IMR-90 (cell line): ENCODE measurements at regions not wholly inside any gene's neighbourhood (a gene's known extent, or its start where the extent isn't known, plus 50 kb on each side); places are given as distances from the start of the nearest gene placed in this dataset.

ENCODE experiments used
- ATAC-seq: fragments of 200-7000 bp; cut with Tn5 transposase; 2 replicates; pipeline ENCODE4 v1.9.1; 2020; ENCODE audit warnings: low read depth, mild to moderate bottlenecking, moderate library complexity
- BruUV-seq: library from RNA; stranded (reverse); fragments of 400-500 nt; replicated peaks from 2 replicates; lab custom pipeline; 2021; lab: Mats Ljungman, UMichigan
- CTCF ChIA-PET: fragments of 300-600 bp; formaldehyde crosslinking; extraction: SDS; loops from one replicate; lab custom pipeline; 2021; ENCODE audit warnings: antibody characterized with exemption; lab: Yijun Ruan, JAX
- POLR2A ChIA-PET: fragments of 300-600 bp; sonication (Branson Sonifier 250); formaldehyde crosslinking; loops from one replicate; lab custom pipeline; 2022; ENCODE audit warnings: antibody characterized with exemption; ENCODE audit not compliant: unreplicated experiment; lab: Charles Lee
- DNase-seq: peaks from one replicate; pipeline ENCODE4 v3.0.0; 2013
- H2AFZ ChIP-seq: replicated peaks from 2 replicates; pipeline ENCODE3; 2013; ENCODE audit warnings: low read length, mild to moderate bottlenecking; ENCODE audit not compliant: poor library complexity
- H2AK5ac ChIP-seq: 2 replicates; pipeline ENCODE4 v1.6.1; 2013; ENCODE audit warnings: low read depth, low read length, inconsistent platforms
- H2AK9ac ChIP-seq: replicated peaks from 2 replicates; pipeline ENCODE3; 2013; ENCODE audit warnings: mild to moderate bottlenecking, low read depth, low read length, moderate library complexity; ENCODE audit not compliant: poor library complexity
- H2BK120ac ChIP-seq: 2 replicates; pipeline ENCODE4 v1.6.1; 2013; ENCODE audit warnings: low read depth, low read length, inconsistent platforms
- H2BK15ac ChIP-seq: 3 replicates; pipeline ENCODE4 v1.6.1; 2013; ENCODE audit warnings: low read depth, low read length, inconsistent platforms
- H2BK20ac ChIP-seq: 2 replicates; pipeline ENCODE4 v1.6.1; 2013; ENCODE audit warnings: low read depth, mild to moderate bottlenecking, inconsistent platforms, low read length, moderate library complexity
- H2BK5ac ChIP-seq: 2 replicates; pipeline ENCODE4 v1.6.1; 2013; ENCODE audit warnings: mild to moderate bottlenecking, low read depth, low read length, inconsistent platforms; ENCODE audit not compliant: poor library complexity, severe bottlenecking
- H3K14ac ChIP-seq: replicated peaks from 2 replicates; pipeline ENCODE4 v1.6.1; 2013; ENCODE audit warnings: low read depth, low read length, inconsistent platforms
- H3K18ac ChIP-seq: 2 replicates; pipeline ENCODE4 v1.6.1; 2013; ENCODE audit warnings: low read depth, low read length, control low read depth
- H3K23ac ChIP-seq: 2 replicates; pipeline ENCODE4 v1.6.1; 2013; ENCODE audit warnings: low read depth, low read length, inconsistent platforms
- H3K27ac ChIP-seq: 2 replicates; pipeline ENCODE4 v1.5.1; 2013; ENCODE audit warnings: mild to moderate bottlenecking, control low read depth, low read length; ENCODE audit not compliant: insufficient read depth
- H3K27me3 ChIP-seq: 2 replicates; pipeline ENCODE4 v1.6.1; 2013; ENCODE audit warnings: low read length; ENCODE audit not compliant: control insufficient read depth, insufficient read depth
- H3K36me3 ChIP-seq: 2 replicates; pipeline ENCODE4 v1.6.1; 2013; ENCODE audit warnings: low read length, mixed read lengths; ENCODE audit not compliant: control insufficient read depth, insufficient read depth
- H3K4ac ChIP-seq: 2 replicates; pipeline ENCODE4 v1.6.1; 2013; ENCODE audit warnings: low read depth, low read length, inconsistent platforms
- H3K4me1 ChIP-seq: 2 replicates; pipeline ENCODE4 v1.6.1; 2013; ENCODE audit warnings: low read length, mixed read lengths; ENCODE audit not compliant: control insufficient read depth, insufficient read depth
- H3K4me2 ChIP-seq: 2 replicates; pipeline ENCODE4 v1.6.1; 2013; ENCODE audit warnings: low read depth, mild to moderate bottlenecking, control low read depth, low read length, moderate library complexity
- H3K4me3 ChIP-seq: 2 replicates; pipeline ENCODE4 v1.5.1; 2013; ENCODE audit warnings: low read depth, mild to moderate bottlenecking, control low read depth, low read length, moderate library complexity; ENCODE audit not compliant: insufficient read depth
- H3K56ac ChIP-seq: 2 replicates; pipeline ENCODE4 v1.6.1; 2013; ENCODE audit warnings: low read length, inconsistent platforms; ENCODE audit not compliant: insufficient read depth; ENCODE audit errors: extremely low read depth
- H3K79me1 ChIP-seq, 2 experiments: 2 replicates each; pipeline ENCODE4 v1.6.1; 2013; ENCODE audit warnings: low read length in 2 of 2, inconsistent platforms in 1 of 2, low read depth in 1 of 2
- H3K9ac ChIP-seq: 2 replicates; pipeline ENCODE4 v1.6.1; 2013; ENCODE audit warnings: low read depth, low read length, control low read depth
- H3K9me1 ChIP-seq: 2 replicates; pipeline ENCODE4 v1.6.1; 2013; ENCODE audit warnings: low read length, inconsistent platforms; ENCODE audit not compliant: insufficient read depth
- H3K9me3 ChIP-seq: 2 replicates; pipeline ENCODE4 v1.6.1; 2013; ENCODE audit warnings: low read length; ENCODE audit not compliant: control insufficient read depth, insufficient read depth
- H4K20me1 ChIP-seq: 2 replicates; pipeline ENCODE4 v1.6.1; 2013; ENCODE audit warnings: low read length, inconsistent platforms; ENCODE audit not compliant: insufficient read depth
- H4K5ac ChIP-seq: 2 replicates; pipeline ENCODE4 v1.6.1; 2013; ENCODE audit warnings: mild to moderate bottlenecking, low read depth, low read length, control low read depth
- H4K8ac ChIP-seq, 2 experiments: 2 replicates each; pipeline ENCODE4 v1.6.1; 2013; ENCODE audit warnings: low read depth in 2 of 2, low read length in 2 of 2, control low read depth in 1 of 2, inconsistent platforms in 1 of 2
- H4K91ac ChIP-seq: 2 replicates; pipeline ENCODE4 v1.6.1; 2013; ENCODE audit warnings: low read depth, low read length, inconsistent platforms; ENCODE audit not compliant: insufficient read depth
- CEBPB ChIP-seq: IDR thresholded peaks from 2 replicates; pipeline ENCODE4 v1.6.1; 2012; ENCODE audit warnings: low read depth, low read length, improper control_type of control experiment
- CHD1 ChIP-seq: IDR thresholded peaks from 2 replicates; pipeline ENCODE4 v1.6.1; 2012; ENCODE audit warnings: low read depth, low read length, improper control_type of control experiment
- MAFK ChIP-seq: IDR thresholded peaks from 2 replicates; pipeline ENCODE4 v1.6.1; 2012; ENCODE audit warnings: low read depth, low read length, improper control_type of control experiment
- MAZ ChIP-seq: IDR thresholded peaks from 2 replicates; pipeline ENCODE4 v1.6.1; 2012; ENCODE audit warnings: low read depth, mild to moderate bottlenecking, low read length, improper control_type of control experiment, moderate library complexity, borderline replicate concordance
- MXI1 ChIP-seq: IDR thresholded peaks from 2 replicates; pipeline ENCODE4 v1.6.1; 2012; ENCODE audit warnings: low read depth, mild to moderate bottlenecking, low read length, moderate library complexity, borderline replicate concordance
- NFE2L2 ChIP-seq: fragments of 150-350 bp; IDR thresholded peaks from 2 replicates; pipeline ENCODE4 v1.6.1; 2016; ENCODE audit warnings: low read depth, mild to moderate bottlenecking, low read length
- RAD21 ChIP-seq: IDR thresholded peaks from 2 replicates; pipeline ENCODE4 v1.6.1; 2012; ENCODE audit warnings: low read length, improper control_type of control experiment
- RCOR1 ChIP-seq: IDR thresholded peaks from 2 replicates; pipeline ENCODE4 v1.6.1; 2012; ENCODE audit warnings: mild to moderate bottlenecking, low read length, improper control_type of control experiment; ENCODE audit not compliant: insufficient replicate concordance
- RFX5 ChIP-seq: IDR thresholded peaks from 2 replicates; pipeline ENCODE4 v1.8.0; 2012; ENCODE audit warnings: low read depth, mild to moderate bottlenecking, low read length, moderate library complexity
- SMC3 ChIP-seq: fragments of 150-350 bp; IDR thresholded peaks from 2 replicates; pipeline ENCODE4 v1.6.1; 2016; ENCODE audit warnings: low read depth, mild to moderate bottlenecking, antibody characterized with exemption, low read length, moderate library complexity
- USF2 ChIP-seq: fragments of 150-350 bp; IDR thresholded peaks from 2 replicates; pipeline ENCODE4 v1.6.1; 2017; ENCODE audit warnings: mild to moderate bottlenecking, antibody characterized with exemption, low read length, low read depth
- WGBS, 2 experiments: methylation state at CpG; one replicate each; pipeline versions ENCODE4 v1.1.5 to v1.1.7; 2013; ENCODE audit warnings: missing lambda C conversion rate in 2 of 2; ENCODE audit not compliant: insufficient read length in 1 of 2; ENCODE audit errors: extremely low coverage in 2 of 2; 5-methylcytosine and 5-hydroxymethylcytosine counted together
- dilution Hi-C: fragments of 300-500 bp; cut with HindIII; formaldehyde crosslinking; loops from one replicate; pipeline ENCODE4 v1.14.3; 2018; ENCODE audit warnings: low sequenced_read_pairs; ENCODE audit not compliant: unreplicated experiment
- in situ Hi-C: fragments of 300-500 bp; cut with MboI; formaldehyde crosslinking; loops from 3 replicates; pipeline ENCODE4 v1.14.3; 2019; ENCODE audit warnings: low sequenced_read_pairs, inconsistent platforms, mixed read lengths
- intact Hi-C: fragments of 100-400 bp; cut with micrococcal nuclease; formaldehyde crosslinking; loops from 2 replicates; pipeline ENCODE4 v1.10.0; 2022
- TF ChIP-seq, protein P1 (sequence below): conservative IDR thresholded peaks from 2 replicates; pipeline ENCODE4 v1.5.1; 2012; ENCODE audit warnings: mild to moderate bottlenecking, low read depth, low read length, improper control_type of control experiment
- TF ChIP-seq, protein P2 (sequence below): fragments of 150-350 bp; IDR thresholded peaks from 2 replicates; pipeline ENCODE4 v1.6.1; 2016; ENCODE audit warnings: low read depth, mild to moderate bottlenecking, low read length, moderate library complexity, borderline replicate concordance

- H3K4me1 ChIP-seq, result no peaks in the 10 kb centered on the region
- no peak overlapping the region for H4K91ac ChIP-seq
- no peak overlapping the region for H2AK5ac ChIP-seq
- H4K8ac ChIP-seq, result no peak overlapping the region
- H3K4me2 ChIP-seq, result no peak overlapping the region
- no peaks in the 10 kb centered on the region for H3K9me3 ChIP-seq
- no peak overlapping the region for H3K27ac ChIP-seq
- H3K4ac ChIP-seq, result no peak overlapping the region
- TF ChIP-seq SMC3 (no peak), MAZ (no peak), RFX5 (no peak), NFE2L2 (no peak), RAD21 (no peak), USF2 (no peak), MXI1 (no peak), RCOR1 (no peak), MAFK (no peak), CHD1 (no peak), CEBPB (no peak)
- TF ChIP-seq, protein P1, sequence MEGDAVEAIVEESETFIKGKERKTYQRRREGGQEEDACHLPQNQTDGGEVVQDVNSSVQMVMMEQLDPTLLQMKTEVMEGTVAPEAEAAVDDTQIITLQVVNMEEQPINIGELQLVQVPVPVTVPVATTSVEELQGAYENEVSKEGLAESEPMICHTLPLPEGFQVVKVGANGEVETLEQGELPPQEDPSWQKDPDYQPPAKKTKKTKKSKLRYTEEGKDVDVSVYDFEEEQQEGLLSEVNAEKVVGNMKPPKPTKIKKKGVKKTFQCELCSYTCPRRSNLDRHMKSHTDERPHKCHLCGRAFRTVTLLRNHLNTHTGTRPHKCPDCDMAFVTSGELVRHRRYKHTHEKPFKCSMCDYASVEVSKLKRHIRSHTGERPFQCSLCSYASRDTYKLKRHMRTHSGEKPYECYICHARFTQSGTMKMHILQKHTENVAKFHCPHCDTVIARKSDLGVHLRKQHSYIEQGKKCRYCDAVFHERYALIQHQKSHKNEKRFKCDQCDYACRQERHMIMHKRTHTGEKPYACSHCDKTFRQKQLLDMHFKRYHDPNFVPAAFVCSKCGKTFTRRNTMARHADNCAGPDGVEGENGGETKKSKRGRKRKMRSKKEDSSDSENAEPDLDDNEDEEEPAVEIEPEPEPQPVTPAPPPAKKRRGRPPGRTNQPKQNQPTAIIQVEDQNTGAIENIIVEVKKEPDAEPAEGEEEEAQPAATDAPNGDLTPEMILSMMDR, result no peak
- TF ChIP-seq, protein P2, sequence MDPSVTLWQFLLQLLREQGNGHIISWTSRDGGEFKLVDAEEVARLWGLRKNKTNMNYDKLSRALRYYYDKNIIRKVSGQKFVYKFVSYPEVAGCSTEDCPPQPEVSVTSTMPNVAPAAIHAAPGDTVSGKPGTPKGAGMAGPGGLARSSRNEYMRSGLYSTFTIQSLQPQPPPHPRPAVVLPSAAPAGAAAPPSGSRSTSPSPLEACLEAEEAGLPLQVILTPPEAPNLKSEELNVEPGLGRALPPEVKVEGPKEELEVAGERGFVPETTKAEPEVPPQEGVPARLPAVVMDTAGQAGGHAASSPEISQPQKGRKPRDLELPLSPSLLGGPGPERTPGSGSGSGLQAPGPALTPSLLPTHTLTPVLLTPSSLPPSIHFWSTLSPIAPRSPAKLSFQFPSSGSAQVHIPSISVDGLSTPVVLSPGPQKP, result no peak
- no peaks in the 10 kb centered on the region for H3K9me1 ChIP-seq
- CTCF ChIA-PET, result no interaction called here
- H3K23ac ChIP-seq, result no peak overlapping the region
- H2AK9ac ChIP-seq, result no peak overlapping the region
- H3K36me3 ChIP-seq, result no peaks in the 10 kb centered on the region
- dilution Hi-C loops, result no loop called here
- H3K14ac ChIP-seq, result no peak overlapping the region
- H4K20me1 ChIP-seq, result no peaks in the 10 kb centered on the region
- no peaks in the 10 kb centered on the region for H3K79me1 ChIP-seq
- no peak overlapping the region for H3K4me3 ChIP-seq
- intact Hi-C loops, result no loop called here
- no peak overlapping the region for H2BK120ac ChIP-seq
- in situ Hi-C loops, result no loop called here
- no peak overlapping the region for H2BK15ac ChIP-seq
- H3K56ac ChIP-seq, result no peak overlapping the region
- H2BK20ac ChIP-seq, result no peak overlapping the region
- H3K9ac ChIP-seq, result no peak overlapping the region
- no peak overlapping the region for H3K18ac ChIP-seq
- no peak overlapping the region for H2AFZ ChIP-seq
- DNase-seq (no peak), ATAC-seq (no peak)
- no TSS peak for BruUV-seq
- H3K27me3 ChIP-seq, result no peaks in the 10 kb centered on the region
- no peak overlapping the region for H2BK5ac ChIP-seq
- POLR2A ChIA-PET, result no interaction called here
- WGBS, 2 experiments, result no CpG with 5 or more reads among the region's 1 CpG
- H4K5ac ChIP-seq, result no peak overlapping the region
Measured at GRCh38 chr5:68688547-68688946, 405.3 kb upstream of the SLC30A5 start.
